ENCODE measurements at regions not wholly inside any gene's neighbourhood (a gene's known extent, or its start where the extent isn't known, plus 50 kb on each side); places are given as distances from the start of the nearest gene placed in this dataset.

GRCh38 chr7:55624813-55625212 lies 52.5 kb upstream of the VOPP1 start:
- Histone ChIP-seq H3K4me1 (no peaks in the 10 kb centered on the region), H3K4me3 (no peak overlapping the region), H3K9me3 (peaks cover 0 to 5% (median 0%) of the 10 kb centered on the region in 3 donors), H3K27ac (no peak overlapping the region), H3K27me3 (peaks cover 30% of the 10 kb centered on the region), H3K36me3 (no peaks in the 10 kb centered on the region)
- WGBS, 2 donors (ENCODE audit: low coverage in 1 of 2) = 71 to 87% methylated on average over 3 of the region's 3 CpGs
- TF ChIP-seq CTCF (IDR thresholded peaks at IDR 0.05) (no peak), EP300 (IDR thresholded peaks at IDR 0.05) (no peak), POLR2AphosphoS5 (IDR thresholded peaks at IDR 0.05) (no peak), POLR2A (IDR thresholded peaks at IDR 0.05) (no peak)
- no peak for ATAC-seq

GRCh38 chr7:55623617-55624016 lies 51.3 kb upstream of the VOPP1 start:
- ATAC-seq = no peak
- no peak overlapping the region for H3K27ac ChIP-seq
- H3K27me3 ChIP-seq = peaks cover 30% of the 10 kb centered on the region
- no peaks in the 10 kb centered on the region for H3K4me1 ChIP-seq
- no peak for TF ChIP-seq CTCF (IDR thresholded peaks at IDR 0.05)
- TF ChIP-seq POLR2A (IDR thresholded peaks at IDR 0.05) = no peak
- no peak for TF ChIP-seq EP300 (IDR thresholded peaks at IDR 0.05)
- TF ChIP-seq POLR2AphosphoS5 (IDR thresholded peaks at IDR 0.05) = no peak
- no peaks in the 10 kb centered on the region for H3K36me3 ChIP-seq
- no peak overlapping the region for H3K4me3 ChIP-seq
- WGBS, 2 donors (ENCODE audit: low coverage in 1 of 2) = 90 to 94% methylated on average over 5 to 7 of the region's 8 CpGs
- H3K9me3 ChIP-seq = peaks cover 0 to 10% (median 0%) of the 10 kb centered on the region in 3 donors

GRCh38 chr7:55622241-55622640 lies 49.9 kb upstream of the VOPP1 start:
- WGBS, 2 donors (ENCODE audit: low coverage in 1 of 2) = 79 to 92% methylated on average over 5 of the region's 5 CpGs
- no peaks in the 10 kb centered on the region for H3K36me3 ChIP-seq
- TF ChIP-seq EP300 (IDR thresholded peaks at IDR 0.05) = no peak

More at GRCh38 chr7:55622241-55622640, 49.9 kb upstream of the VOPP1 start:
- H3K4me3 ChIP-seq = no peak overlapping the region
- no peak overlapping the region for H3K27ac ChIP-seq
- ATAC-seq = no peak
- H3K4me1 ChIP-seq = no peaks in the 10 kb centered on the region
- peaks cover 0 to 10% (median 0%) of the 10 kb centered on the region in 3 donors for H3K9me3 ChIP-seq
- peaks cover 30% of the 10 kb centered on the region for H3K27me3 ChIP-seq

Small RNA genes lying in the stretch of these regions (small RNA-seq; reads per million reads assigned to genes)
- 0 reads per million in 4 donors for gene RNU6-389P
- 0 reads per million in 4 donors for gene SUMO2P3
